ENCODE measurements at regions not wholly inside any gene's neighbourhood (a gene's known extent, or its start where the extent isn't known, plus 50 kb on each side); places are given as distances from the start of the nearest gene placed in this dataset.

DNA sequence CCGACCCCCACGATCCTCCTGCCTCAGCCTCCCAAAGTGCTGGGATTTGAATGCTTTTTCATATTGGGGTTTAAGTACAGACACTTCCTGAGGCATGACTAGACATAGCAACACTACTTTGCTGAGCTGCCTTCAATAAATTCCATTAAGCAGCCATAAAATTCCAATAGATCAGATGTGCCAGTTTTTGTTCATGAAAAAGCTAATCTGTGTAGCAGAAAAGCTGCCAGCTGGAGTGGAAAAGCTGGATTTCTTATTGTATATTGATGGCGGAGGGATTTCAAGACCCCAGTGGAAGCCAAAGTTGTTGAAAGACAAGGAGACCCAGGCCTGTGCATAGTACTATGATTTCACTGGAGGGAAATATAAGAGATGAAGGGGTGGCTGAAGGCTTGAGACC lies 209.0 kb upstream of the NUDT4 start:
- H3K9me3 ChIP-seq (ENCODE audit: insufficient read depth in 2 of 2, low read depth in 1 of 2, low read length in 1 of 2) = no peaks in the 10 kb centered on the region
- H3K56ac ChIP-seq (replicated peaks; ENCODE audit: insufficient read length, low read depth, low read length) = no peak overlapping the region
- no peak overlapping the region for H3K4me3 ChIP-seq (ENCODE audit: extremely low read depth in 1 of 4, insufficient read depth in 2 of 4, low read depth in 3 of 4, low read length in 4 of 4)
- H2BK15ac ChIP-seq (ENCODE audit: low read length) = no peak overlapping the region
- H2BK20ac ChIP-seq (ENCODE audit: low read length) = no peak overlapping the region
- H3K79me1 ChIP-seq (ENCODE audit: low read depth, low read length) = no peaks in the 10 kb centered on the region
- no peak overlapping the region for H3K23ac ChIP-seq (ENCODE audit: insufficient read length)
- no peak overlapping the region for H2BK120ac ChIP-seq (replicated peaks; ENCODE audit: low read depth, low read length)
- CTCF ChIA-PET (ENCODE audit: partially characterized antibody) = interaction anchor here (1.9 kb wide), 1 partner anchor 251 kb away, joined by 5 read pairs; no protein-coding TSS in a partner anchor
- FAIRE-seq (no peak), DNase-seq (ENCODE audit: low read depth in 1 of 2, low spot score in 2 of 2) (no peak)
- no peak overlapping the region for H3K4ac ChIP-seq (replicated peaks; ENCODE audit: insufficient read length, low read depth, low read length)
- no peak overlapping the region for H2AFZ ChIP-seq (ENCODE audit: low read length)
- H2BK5ac ChIP-seq (ENCODE audit: low read depth, low read length) = no peak overlapping the region
- H2BK12ac ChIP-seq (ENCODE audit: low read depth, low read length) = no peak overlapping the region
- H2AK5ac ChIP-seq (ENCODE audit: low read depth, low read length) = no peak overlapping the region
- H3K27ac ChIP-seq (ENCODE audit: low read depth, low read length) = no peak overlapping the region
- H3K23me2 ChIP-seq (ENCODE audit: low read depth, low read length) = no peaks in the 10 kb centered on the region
- POLR2A ChIA-PET (ENCODE audit: partially characterized antibody) = no interaction called here
- H4K20me1 ChIP-seq (replicated peaks in 1 of 2; ENCODE audit: control insufficient read depth in 1 of 2, insufficient read depth in 2 of 2, low read length in 2 of 2) = no peaks in the 10 kb centered on the region
- H3K14ac ChIP-seq (ENCODE audit: insufficient read length) = no peak overlapping the region
- H3K36me3 ChIP-seq (ENCODE audit: control insufficient read depth in 2 of 4, insufficient read depth in 4 of 4, low read length in 3 of 4) = no peaks in the 10 kb centered on the region
- H3K4me1 ChIP-seq (replicated peaks in 1 of 4; ENCODE audit: control insufficient read depth in 3 of 4, insufficient read depth in 4 of 4, low read length in 3 of 4) = peaks cover 0 to 2% (median 0%) of the 10 kb centered on the region in 4 experiments; a peak in 1 of 7 replicates
- no peaks in the 10 kb centered on the region for H3K79me2 ChIP-seq (ENCODE audit: control insufficient read depth in 1 of 2, insufficient read depth in 2 of 2, low read length in 2 of 2)
- H4K5ac ChIP-seq (ENCODE audit: insufficient read length, low read depth, low read length) = no peak overlapping the region
- H3K9ac ChIP-seq (replicated peaks in 1 of 4; ENCODE audit: extremely low read depth in 1 of 4, low read depth in 3 of 4, low read length in 3 of 4) = no peak overlapping the region
- no peak overlapping the region for H4K8ac ChIP-seq (ENCODE audit: extremely low read depth, insufficient read depth, low read length)
- TF ChIP-seq BACH1 (IDR thresholded peaks at IDR 0.05; ENCODE audit: low read length) = no peak
- no peak for TF ChIP-seq CHD2 (IDR thresholded peaks at IDR 0.05; ENCODE audit: low read length)
- H3K4me2 ChIP-seq (ENCODE audit: insufficient read depth in 1 of 2, low read depth in 2 of 2, low read length in 2 of 2) = no peak overlapping the region
- H3K27me3 ChIP-seq (replicated peaks in 1 of 4; ENCODE audit: control insufficient read depth in 3 of 4, extremely low read depth in 1 of 4, insufficient read depth in 3 of 4, low read length in 3 of 4) = peaks cover 4 to 14% (median 8%) of the 10 kb centered on the region in 4 experiments; a peak in 6 of 7 replicates
- no peak overlapping the region for H4K91ac ChIP-seq (replicated peaks; ENCODE audit: insufficient read length, low read length)
- WGBS, 2 experiments (ENCODE audit: extremely low coverage in 1 of 2, insufficient coverage in 1 of 2, insufficient read length in 1 of 2, insufficient replicate concordance in 2 of 2, low coverage in 1 of 2, low lambda C conversion rate in 2 of 2, missing lambda C conversion rate in 1 of 2) = 83% methylated on average over 3 of the region's 3 CpGs; no CpG with 5 or more reads in 1 of the 2 experiments
- no peak overlapping the region for H3K18ac ChIP-seq (ENCODE audit: extremely low read depth, low read length)

Data from H1 (cell line).